T-cell (primary cell): ENCODE measurements at regions not wholly inside any gene's neighbourhood (a gene's known extent, or its start where the extent isn't known, plus 50 kb on each side); places are given as distances from the start of the nearest gene placed in this dataset.

Experiments used
- ATAC-seq, 4 experiments: fragments of 200-7000 bp in 3 of 4; fragments of 150-1000 bp in 1 of 4; cut with Tn5 transposase; replicated peaks in 1 of 4; 1 replicate in 3 of 4; 2 replicates in 1 of 4; pipeline ENCODE4 v1.10.0; 2021; ENCODE audit warnings: moderate library complexity in 3 of 4, mild to moderate bottlenecking in 2 of 4, moderate number of reproducible peaks in 1 of 4
- CTCF ChIA-PET, 2 donors: fragments of 300-600 bp; sonication (Branson Sonifier 250); formaldehyde crosslinking; loops; one replicate each; lab custom pipeline; 2022; ENCODE audit warnings: antibody characterized with exemption in 2 of 2; lab: Charles Lee
- POLR2A ChIA-PET, 2 donors: fragments of 300-600 bp; sonication (Branson Sonifier 250); formaldehyde crosslinking; loops; one replicate each; lab custom pipeline; 2022; ENCODE audit warnings: antibody characterized with exemption in 2 of 2; lab: Charles Lee
- DNase-seq, 35 experiments: peaks; one replicate each; pipeline versions ENCODE4 v3.0.0 to v3.0.0-alpha.2; 2013 to 2023
- H3K27ac ChIP-seq: one replicate; pipeline ENCODE4 v1.5.1; 2013; ENCODE audit warnings: low read length
- H3K27me3 ChIP-seq, 2 experiments: replicated peaks in 1 of 2; 1 replicate in 1 of 2; 2 replicates in 1 of 2; pipeline versions ENCODE4 v1.6.1 to v1.7.0; 2013; ENCODE audit warnings: low read length in 1 of 2, mixed read lengths in 1 of 2; ENCODE audit not compliant: control insufficient read depth in 2 of 2, insufficient read depth in 2 of 2; ENCODE audit errors: extremely low read depth in 1 of 2
- H3K36me3 ChIP-seq, 2 donors: 1 replicate in 1 of 2; 2 replicates in 1 of 2; pipeline versions ENCODE4 v1.6.1 to v1.7.0; 2013; ENCODE audit warnings: low read length in 1 of 2; ENCODE audit not compliant: control insufficient read depth in 2 of 2, insufficient read depth in 1 of 2; ENCODE audit errors: extremely low read depth in 1 of 2
- H3K4me1 ChIP-seq, 2 experiments: 1 replicate in 1 of 2; 2 replicates in 1 of 2; pipeline versions ENCODE4 v1.6.1 to v1.7.0; 2013; ENCODE audit warnings: low read length in 2 of 2, mixed read lengths in 1 of 2; ENCODE audit not compliant: insufficient read depth in 2 of 2, control insufficient read depth in 1 of 2; ENCODE audit errors: extremely low read depth in 1 of 2
- H3K4me3 ChIP-seq, 2 donors: 1 replicate in 1 of 2; 2 replicates in 1 of 2; pipeline versions ENCODE4 v1.5.1 to v1.7.0; 2013; ENCODE audit warnings: mild to moderate bottlenecking in 2 of 2, low read length in 1 of 2, moderate library complexity in 1 of 2; ENCODE audit not compliant: control insufficient read depth in 1 of 2; ENCODE audit errors: extremely low read depth in 1 of 2
- H3K9me3 ChIP-seq: 2 replicates; pipeline ENCODE4 v1.7.0; 2013
- H3K27ac Mint-ChIP-seq, 2 donors: one replicate each; pipeline ENCODE4 v1.8.0; 2020 to 2021; ENCODE audit warnings: mild to moderate bottlenecking in 2 of 2, mixed read lengths in 2 of 2
- H3K27me3 Mint-ChIP-seq, 2 donors: one replicate each; pipeline ENCODE4 v1.8.0; 2021 to 2022; ENCODE audit warnings: mixed read lengths in 2 of 2
- H3K36me3 Mint-ChIP-seq: one replicate; pipeline ENCODE4 v1.8.0; 2021; ENCODE audit warnings: mixed read lengths
- H3K4me1 Mint-ChIP-seq, 3 donors: one replicate each; pipeline ENCODE4 v1.8.0; 2020 to 2022; ENCODE audit warnings: mixed read lengths in 3 of 3, mild to moderate bottlenecking in 1 of 3
- H3K4me3 Mint-ChIP-seq, 3 donors: one replicate each; pipeline ENCODE4 v1.8.0; 2020 to 2022; ENCODE audit warnings: mild to moderate bottlenecking in 3 of 3, mixed read lengths in 3 of 3, moderate library complexity in 3 of 3
- H3K9me3 Mint-ChIP-seq, 3 donors: one replicate each; pipeline ENCODE4 v1.8.0; 2020 to 2022; ENCODE audit warnings: mixed read lengths in 3 of 3
- WGBS: methylation state at CpG from one replicate; pipeline ENCODE4 v1.1.5; 2013; ENCODE audit warnings: missing lambda C conversion rate; ENCODE audit not compliant: insufficient coverage; 5-methylcytosine and 5-hydroxymethylcytosine counted together

DNA sequence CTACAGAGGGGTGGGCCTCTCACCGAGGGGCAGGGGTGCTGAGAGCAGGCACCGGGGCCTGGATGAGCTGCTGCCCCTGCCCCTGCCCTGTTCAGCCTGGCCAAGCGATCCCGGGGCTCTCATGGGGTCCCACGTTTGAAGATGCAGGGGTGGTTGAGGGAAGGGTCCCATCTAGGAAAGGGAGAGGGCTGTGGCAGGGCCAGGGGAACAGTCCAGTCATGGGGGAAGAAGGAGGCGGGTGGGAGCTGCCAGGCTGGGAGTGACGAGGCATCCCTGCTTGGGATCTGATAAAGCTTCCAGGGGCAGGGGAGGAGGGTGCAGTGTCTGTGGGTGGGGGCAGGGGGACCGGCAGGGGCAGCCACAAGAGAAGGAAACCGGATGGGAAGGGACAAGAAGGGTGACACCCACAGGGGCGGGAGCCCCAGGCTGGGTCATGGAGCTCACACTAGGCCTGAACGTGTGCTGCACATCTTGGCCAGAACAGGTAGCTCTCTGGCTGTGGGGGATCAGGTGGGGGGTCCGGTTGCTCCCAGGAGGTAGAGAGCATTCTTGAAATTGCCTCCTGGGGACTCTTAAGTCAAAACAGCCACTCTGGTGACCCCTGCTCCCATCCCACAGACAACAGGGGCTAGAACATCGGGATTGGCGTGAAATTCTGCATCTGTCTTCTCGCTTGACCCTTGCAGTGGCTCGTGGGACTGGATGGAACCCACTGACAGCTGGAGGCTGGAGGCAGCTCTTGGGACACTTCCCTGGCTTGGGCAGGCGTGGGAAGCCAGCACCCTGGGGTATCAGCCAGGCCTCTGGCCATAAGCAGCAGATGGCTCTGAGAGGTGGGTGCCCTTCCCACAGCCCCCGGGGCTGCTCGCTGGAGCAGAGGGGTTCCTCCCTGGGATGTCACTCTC is 58.0 kb upstream of the GATA5 start:
- ChIA-PET CTCF (no interaction called here), POLR2A (no interaction called here)
- Histone ChIP-seq H3K27me3 (peaks cover 0 to 44% of the 10 kb centered on the region in 2 experiments), H3K4me3 (no peak overlapping the region), H3K9me3 (no peaks in the 10 kb centered on the region), H3K36me3 (no peaks in the 10 kb centered on the region), H3K4me1 (peaks cover 0 to 2% of the 10 kb centered on the region in 2 experiments), H3K27ac (no peak overlapping the region)
- no peak overlapping the region for H3K27ac Mint-ChIP-seq
- H3K36me3 Mint-ChIP-seq, result no peaks in the 10 kb centered on the region
- ATAC-seq, result no peak
- H3K4me1 Mint-ChIP-seq, result no peaks in the 10 kb centered on the region
- H3K27me3 Mint-ChIP-seq, result peaks cover 0 to 14% of the 10 kb centered on the region in 2 donors
- 63% methylated on average over 17 of the region's 19 CpGs for WGBS
- DNase-seq, result no peak
- no peak overlapping the region for H3K4me3 Mint-ChIP-seq
- H3K9me3 Mint-ChIP-seq, result no peaks in the 10 kb centered on the region

DNA sequence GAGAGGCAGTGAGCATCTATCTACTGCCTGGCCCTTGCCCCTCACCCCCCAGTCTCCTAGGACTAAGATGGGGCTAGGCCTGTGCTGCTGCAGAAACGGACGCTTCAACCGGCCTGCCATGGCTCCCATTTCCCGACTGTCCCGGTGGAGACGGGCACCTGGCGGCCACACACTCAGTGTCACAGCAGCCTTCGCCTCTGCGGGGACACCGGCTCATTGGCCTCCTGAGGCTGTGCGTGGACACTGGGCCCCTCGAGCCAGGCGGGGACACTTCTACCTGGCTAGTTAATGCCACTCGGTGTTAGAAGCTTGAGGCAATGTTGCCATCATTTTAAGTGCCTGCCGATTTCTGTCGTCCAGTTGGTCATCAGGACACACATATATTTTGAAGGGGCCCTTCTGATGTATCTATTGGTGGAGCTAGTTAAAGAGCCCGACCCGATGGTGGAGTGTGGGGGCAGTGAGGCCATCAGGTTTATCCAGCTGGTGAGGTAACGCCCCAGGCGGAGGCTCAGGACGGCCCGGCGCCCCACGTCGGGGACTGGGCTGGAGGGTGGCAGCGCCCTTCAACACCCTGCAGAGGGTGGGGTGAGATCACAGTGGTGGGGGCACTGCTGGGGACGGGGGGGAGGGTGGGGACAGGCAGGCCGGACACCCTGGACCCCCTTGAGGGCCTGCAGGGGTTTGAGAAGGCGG is 58.9 kb upstream of the GATA5 start:
- no peaks in the 10 kb centered on the region for H3K36me3 ChIP-seq
- POLR2A ChIA-PET, result no interaction called here
- H3K9me3 ChIP-seq, result no peaks in the 10 kb centered on the region
- WGBS, result 86% methylated on average over 24 of the region's 29 CpGs
- H3K27me3 ChIP-seq, result peaks cover 0 to 39% of the 10 kb centered on the region in 2 experiments
- no peak for ATAC-seq
- Mint-ChIP-seq H3K4me3 (no peak overlapping the region), H3K27me3 (peaks cover 0 to 12% of the 10 kb centered on the region in 2 donors), H3K4me1 (no peaks in the 10 kb centered on the region), H3K27ac (no peak overlapping the region), H3K36me3 (no peaks in the 10 kb centered on the region), H3K9me3 (no peaks in the 10 kb centered on the region)
- no peak for DNase-seq
- no peak overlapping the region for H3K4me3 ChIP-seq
- no peak overlapping the region for H3K27ac ChIP-seq
- CTCF ChIA-PET, result no interaction called here
- peaks cover 0 to 2% of the 10 kb centered on the region in 2 experiments for H3K4me1 ChIP-seq

DNA sequence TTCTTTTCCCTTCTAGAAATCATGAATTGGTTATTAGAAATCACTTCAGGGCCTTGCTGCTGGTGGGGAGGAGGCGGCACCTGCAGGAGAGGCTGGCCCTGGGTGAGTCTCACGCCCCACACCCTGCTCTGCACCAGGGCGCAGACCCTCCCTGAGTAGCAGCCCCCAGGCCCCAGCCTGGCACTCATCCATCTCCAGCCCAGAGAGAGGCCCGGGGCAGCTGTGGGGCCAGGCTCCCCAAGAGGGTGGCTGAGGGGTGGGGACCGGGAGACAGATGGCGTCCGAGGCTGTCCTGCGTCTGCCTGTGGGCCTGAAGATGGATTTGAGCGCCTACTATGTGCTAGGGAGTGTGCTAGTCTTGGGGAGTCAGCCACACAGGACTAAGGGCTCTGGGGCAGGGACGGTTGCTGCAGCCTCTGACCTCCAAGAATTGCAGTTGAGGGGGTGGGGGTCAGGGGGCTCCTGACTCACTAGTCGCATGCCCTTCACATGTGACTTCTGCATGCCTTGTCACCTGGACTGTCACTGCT is 59.6 kb upstream of the GATA5 start:
- H3K9me3 ChIP-seq, result no peaks in the 10 kb centered on the region
- H3K4me1 ChIP-seq, result peaks cover 0 to 2% of the 10 kb centered on the region in 2 experiments
- no peak for ATAC-seq
- Mint-ChIP-seq H3K36me3 (no peaks in the 10 kb centered on the region), H3K4me3 (no peak overlapping the region), H3K4me1 (no peaks in the 10 kb centered on the region), H3K27ac (no peak overlapping the region), H3K9me3 (no peaks in the 10 kb centered on the region), H3K27me3 (peaks cover 0 to 9% of the 10 kb centered on the region in 2 donors)
- no peak for DNase-seq
- H3K4me3 ChIP-seq, result no peak overlapping the region
- peaks cover 0 to 40% of the 10 kb centered on the region in 2 experiments for H3K27me3 ChIP-seq
- H3K27ac ChIP-seq, result no peak overlapping the region
- no peaks in the 10 kb centered on the region for H3K36me3 ChIP-seq
- CTCF ChIA-PET, result no interaction called here
- POLR2A ChIA-PET, result no interaction called here
- 93% methylated on average over 5 of the region's 11 CpGs for WGBS

DNA sequence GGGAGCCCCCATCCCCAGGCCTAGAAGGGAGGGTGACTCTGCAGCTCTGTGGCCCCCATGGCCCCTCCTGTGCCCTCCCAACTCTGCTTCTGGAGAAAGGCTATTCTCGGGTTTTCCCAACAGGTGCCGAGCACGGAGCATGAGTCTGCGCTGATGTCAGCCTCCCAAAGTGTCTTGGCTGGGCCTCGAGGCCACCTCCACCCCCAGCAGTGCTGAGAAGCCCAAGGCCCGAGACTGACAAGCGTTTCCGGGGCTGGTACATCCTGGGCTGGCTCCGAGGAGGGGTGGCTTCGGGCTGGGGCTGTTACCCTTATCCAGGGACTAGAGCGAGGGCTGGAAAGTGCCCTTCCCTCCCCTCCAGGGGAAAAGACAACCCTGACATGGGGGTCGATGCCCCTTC is 60.2 kb upstream of the GATA5 start:
- peaks cover 0 to 6% of the 10 kb centered on the region in 2 donors for H3K27me3 Mint-ChIP-seq
- ATAC-seq (no peak), DNase-seq (no peak)
- Histone ChIP-seq H3K27ac (no peak overlapping the region), H3K27me3 (peaks cover 0 to 37% of the 10 kb centered on the region in 2 experiments), H3K4me3 (no peak overlapping the region), H3K9me3 (no peaks in the 10 kb centered on the region), H3K4me1 (peaks cover 0 to 2% of the 10 kb centered on the region in 2 experiments), H3K36me3 (no peaks in the 10 kb centered on the region)
- H3K4me3 Mint-ChIP-seq, result no peak overlapping the region
- H3K4me1 Mint-ChIP-seq, result no peaks in the 10 kb centered on the region
- CTCF ChIA-PET, result no interaction called here
- no peak overlapping the region for H3K27ac Mint-ChIP-seq
- H3K36me3 Mint-ChIP-seq, result no peaks in the 10 kb centered on the region
- WGBS, result 74% methylated on average over 9 of the region's 12 CpGs
- no peaks in the 10 kb centered on the region for H3K9me3 Mint-ChIP-seq
- POLR2A ChIA-PET, result no interaction called here

DNA sequence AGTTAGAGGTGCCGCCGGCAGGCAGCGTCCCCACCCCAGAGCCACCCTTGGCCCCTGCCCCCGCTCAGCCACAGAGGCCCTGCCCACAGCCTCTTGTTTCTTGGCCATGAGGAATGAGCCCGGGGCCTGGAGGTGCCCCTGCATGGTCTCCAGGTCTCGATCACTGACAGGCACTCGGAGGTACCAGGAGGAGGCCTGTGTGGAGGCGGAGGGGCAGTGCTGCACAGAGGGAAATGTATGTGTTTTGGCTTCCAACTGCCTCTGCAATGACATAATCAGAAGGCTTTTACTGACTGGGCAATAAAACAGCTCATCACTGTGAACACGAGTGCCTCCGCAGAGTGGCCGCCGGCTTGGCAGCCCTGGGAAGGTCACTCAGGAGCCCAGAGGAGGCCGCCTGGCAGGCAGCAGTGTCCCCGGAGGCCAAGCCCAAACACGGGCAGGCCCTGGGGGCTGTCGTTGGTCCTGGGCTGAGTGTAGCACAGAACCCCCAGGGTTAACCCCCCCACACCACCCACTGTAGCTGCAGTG is 61.1 kb upstream of the GATA5 start:
- H3K9me3 ChIP-seq, result no peaks in the 10 kb centered on the region
- H3K27ac ChIP-seq, result no peak overlapping the region
- 88% methylated on average over 15 of the region's 16 CpGs for WGBS
- H3K27me3 Mint-ChIP-seq, result peaks cover 0 to 6% of the 10 kb centered on the region in 2 donors
- peaks cover 0 to 2% of the 10 kb centered on the region in 2 experiments for H3K4me1 ChIP-seq
- DNase-seq (no peak), ATAC-seq (no peak)
- H3K27ac Mint-ChIP-seq, result no peak overlapping the region
- POLR2A ChIA-PET, result no interaction called here
- no peaks in the 10 kb centered on the region for H3K36me3 ChIP-seq
- H3K9me3 Mint-ChIP-seq, result no peaks in the 10 kb centered on the region
- no peaks in the 10 kb centered on the region for H3K36me3 Mint-ChIP-seq
- CTCF ChIA-PET, result no interaction called here
- no peaks in the 10 kb centered on the region for H3K4me1 Mint-ChIP-seq
- H3K27me3 ChIP-seq, result peaks cover 0 to 27% of the 10 kb centered on the region in 2 experiments
- H3K4me3 ChIP-seq, result no peak overlapping the region
- H3K4me3 Mint-ChIP-seq, result no peak overlapping the region

DNA sequence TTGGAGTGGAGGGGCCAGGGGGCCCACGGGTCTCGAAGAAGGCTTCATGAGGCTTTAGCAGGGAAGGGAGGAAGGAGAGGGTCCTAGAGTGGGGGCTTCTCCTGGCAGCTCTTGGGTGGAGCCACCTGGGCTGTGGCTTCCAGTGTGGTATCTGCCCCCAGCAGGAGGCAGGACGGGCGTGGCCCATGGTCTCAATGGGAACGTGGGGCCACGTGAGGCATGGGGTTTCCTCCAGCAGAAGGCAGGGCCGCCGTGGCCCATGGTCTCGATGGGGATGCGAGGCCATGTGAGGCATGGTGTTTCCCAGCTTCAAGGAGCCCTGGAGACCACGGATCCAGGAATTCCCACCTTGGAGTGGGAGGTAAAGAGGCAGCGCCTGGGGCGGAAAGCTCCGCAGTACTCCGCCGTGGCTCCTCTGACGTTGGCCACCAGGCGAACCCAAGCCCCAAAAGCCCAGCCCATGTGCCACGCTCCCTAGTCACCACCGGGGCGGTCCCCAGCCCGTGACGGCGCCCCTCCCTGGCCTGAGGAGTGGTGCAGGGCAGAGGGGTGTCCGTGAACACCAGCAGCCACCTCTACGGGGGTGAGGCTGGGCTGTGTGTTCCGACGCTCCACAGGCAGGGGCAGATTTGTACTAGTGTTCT is 62.0 kb upstream of the GATA5 start:
- Histone ChIP-seq H3K4me1 (peaks cover 0 to 2% of the 10 kb centered on the region in 2 experiments), H3K9me3 (no peaks in the 10 kb centered on the region), H3K27me3 (peaks cover 0 to 26% of the 10 kb centered on the region in 2 experiments), H3K36me3 (no peaks in the 10 kb centered on the region), H3K27ac (no peak overlapping the region), H3K4me3 (no peak overlapping the region)
- POLR2A ChIA-PET, result no interaction called here
- Mint-ChIP-seq H3K4me3 (no peak overlapping the region), H3K27ac (no peak overlapping the region), H3K27me3 (peaks cover 0 to 2% of the 10 kb centered on the region in 2 donors), H3K9me3 (no peaks in the 10 kb centered on the region), H3K36me3 (no peaks in the 10 kb centered on the region), H3K4me1 (no peaks in the 10 kb centered on the region)
- ATAC-seq (no peak), DNase-seq (no peak)
- WGBS, result 80% methylated on average over 26 of the region's 28 CpGs
- CTCF ChIA-PET, result no interaction called here
